K562 (cell line): ENCODE measurements at regions not wholly inside any gene's neighbourhood (a gene's known extent, or its start where the extent isn't known, plus 50 kb on each side); places are given as distances from the start of the nearest gene placed in this dataset.

ENCODE experiments used
- CHD2 ChIP-seq: IDR thresholded peaks from 2 replicates; pipeline ENCODE4 v1.6.1; 2011; ENCODE audit warnings: low read depth, low read length
- DEAF1 ChIP-seq: fragments of 450-650 bp; formaldehyde crosslinking; IDR thresholded peaks from 2 replicates; pipeline ENCODE4 v1.4.0; 2020; ENCODE audit warnings: mild to moderate bottlenecking, moderate library complexity
- EP400 ChIP-seq: fragments of 450-650 bp; IDR thresholded peaks from 2 replicates; pipeline ENCODE4 v1.6.1; 2017; ENCODE audit warnings: antibody characterized with exemption, mild to moderate bottlenecking, moderate library complexity
- FIP1L1 ChIP-seq: fragments of 200-400 bp; formaldehyde crosslinking; IDR thresholded peaks from 2 replicates; pipeline ENCODE4 v1.6.1; 2018; ENCODE audit warnings: mild to moderate bottlenecking, low read depth, low read length; ENCODE audit not compliant: poor library complexity, severe bottlenecking
- GABPB1 ChIP-seq: sonication (generic); formaldehyde crosslinking; IDR thresholded peaks from 2 replicates; pipeline ENCODE4 v1.8.0; 2022; ENCODE audit warnings: mild to moderate bottlenecking, missing genetic modification reagents
- GATAD2B ChIP-seq: fragments of 450-650 bp; IDR thresholded peaks from 2 replicates; pipeline ENCODE4 v1.6.1; 2017; ENCODE audit warnings: mild to moderate bottlenecking, borderline replicate concordance
- NKRF ChIP-seq: fragments of 450-650 bp; IDR thresholded peaks from 2 replicates; pipeline ENCODE4 v1.6.1; 2016; ENCODE audit warnings: borderline replicate concordance
- NONO ChIP-seq, 2 experiments: fragments of 200-400 bp in 1 of 2; fragments of 450-650 bp in 1 of 2; formaldehyde crosslinking in 1 of 2; IDR thresholded peaks; 2 replicates each; pipeline ENCODE4 v1.6.1; 2017; ENCODE audit warnings: low read depth in 2 of 2, mild to moderate bottlenecking in 2 of 2, moderate library complexity in 2 of 2, low read length in 1 of 2
- TCF7 ChIP-seq: sonication (generic); IDR thresholded peaks from 2 replicates; pipeline ENCODE4 v1.6.1; 2016; ENCODE audit warnings: antibody characterized with exemption, borderline replicate concordance
- ZNF75A ChIP-seq: fragments of 450-650 bp; formaldehyde crosslinking; IDR thresholded peaks from 2 replicates; pipeline ENCODE4 v1.4.0; 2020; ENCODE audit warnings: mild to moderate bottlenecking
- ZNF785 ChIP-seq: fragments of 250-450 bp; sonication (Bioruptor Pico); IDR thresholded peaks from 2 replicates; pipeline ENCODE4 v1.4.0; 2020; ENCODE audit warnings: mild to moderate bottlenecking
- TF ChIP-seq, protein P1 (sequence below): fragments of 150-350 bp; IDR thresholded peaks from 2 replicates; pipeline ENCODE4 v1.6.1; 2014; ENCODE audit warnings: low read depth, mild to moderate bottlenecking, low read length, borderline replicate concordance
- TF ChIP-seq, protein P2 (sequence below): fragments of 250-450 bp; sonication (Bioruptor Pico); IDR thresholded peaks from 2 replicates; pipeline ENCODE4 v1.5.1; 2021; ENCODE audit warnings: mild to moderate bottlenecking

GRCh38 chr5:91291628-91292569 is 91.2 kb downstream of the ARRDC3 start (continued):
- TF ChIP-seq NKRF (no peak), NONO (IDR thresholded peaks at IDR 0.05; ENCODE audit: low read depth in 2 of 2, low read length in 1 of 2) (no peak), FIP1L1 (no peak), ZNF785 (CRISPR knock-in tag) (no peak), GABPB1 (CRISPR knock-in tag) (no peak), CHD2 (no peak), TCF7 (no peak), DEAF1 (CRISPR knock-in tag) (0 out of 2 replicates have a peak, but pooled peaks have one; percentile 21), ZNF75A (CRISPR knock-in tag) (peak; percentile 81), EP400 (no peak), GATAD2B (no peak)
- TF ChIP-seq, protein P1, sequence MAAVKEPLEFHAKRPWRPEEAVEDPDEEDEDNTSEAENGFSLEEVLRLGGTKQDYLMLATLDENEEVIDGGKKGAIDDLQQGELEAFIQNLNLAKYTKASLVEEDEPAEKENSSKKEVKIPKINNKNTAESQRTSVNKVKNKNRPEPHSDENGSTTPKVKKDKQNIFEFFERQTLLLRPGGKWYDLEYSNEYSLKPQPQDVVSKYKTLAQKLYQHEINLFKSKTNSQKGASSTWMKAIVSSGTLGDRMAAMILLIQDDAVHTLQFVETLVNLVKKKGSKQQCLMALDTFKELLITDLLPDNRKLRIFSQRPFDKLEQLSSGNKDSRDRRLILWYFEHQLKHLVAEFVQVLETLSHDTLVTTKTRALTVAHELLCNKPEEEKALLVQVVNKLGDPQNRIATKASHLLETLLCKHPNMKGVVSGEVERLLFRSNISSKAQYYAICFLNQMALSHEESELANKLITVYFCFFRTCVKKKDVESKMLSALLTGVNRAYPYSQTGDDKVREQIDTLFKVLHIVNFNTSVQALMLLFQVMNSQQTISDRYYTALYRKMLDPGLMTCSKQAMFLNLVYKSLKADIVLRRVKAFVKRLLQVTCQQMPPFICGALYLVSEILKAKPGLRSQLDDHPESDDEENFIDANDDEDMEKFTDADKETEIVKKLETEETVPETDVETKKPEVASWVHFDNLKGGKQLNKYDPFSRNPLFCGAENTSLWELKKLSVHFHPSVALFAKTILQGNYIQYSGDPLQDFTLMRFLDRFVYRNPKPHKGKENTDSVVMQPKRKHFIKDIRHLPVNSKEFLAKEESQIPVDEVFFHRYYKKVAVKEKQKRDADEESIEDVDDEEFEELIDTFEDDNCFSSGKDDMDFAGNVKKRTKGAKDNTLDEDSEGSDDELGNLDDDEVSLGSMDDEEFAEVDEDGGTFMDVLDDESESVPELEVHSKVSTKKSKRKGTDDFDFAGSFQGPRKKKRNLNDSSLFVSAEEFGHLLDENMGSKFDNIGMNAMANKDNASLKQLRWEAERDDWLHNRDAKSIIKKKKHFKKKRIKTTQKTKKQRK: no peak
- TF ChIP-seq, protein P2, sequence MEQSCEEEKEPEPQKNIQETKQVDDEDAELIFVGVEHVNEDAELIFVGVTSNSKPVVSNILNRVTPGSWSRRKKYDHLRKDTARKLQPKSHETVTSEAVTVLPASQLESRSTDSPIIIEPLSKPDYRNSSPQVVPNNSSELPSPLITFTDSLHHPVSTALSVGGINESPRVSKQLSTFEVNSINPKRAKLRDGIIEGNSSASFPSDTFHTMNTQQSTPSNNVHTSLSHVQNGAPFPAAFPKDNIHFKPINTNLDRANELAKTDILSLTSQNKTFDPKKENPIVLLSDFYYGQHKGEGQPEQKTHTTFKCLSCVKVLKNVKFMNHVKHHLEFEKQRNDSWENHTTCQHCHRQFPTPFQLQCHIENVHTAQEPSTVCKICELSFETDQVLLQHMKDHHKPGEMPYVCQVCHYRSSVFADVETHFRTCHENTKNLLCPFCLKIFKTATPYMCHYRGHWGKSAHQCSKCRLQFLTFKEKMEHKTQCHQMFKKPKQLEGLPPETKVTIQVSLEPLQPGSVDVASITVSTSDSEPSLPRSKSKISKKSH (CRISPR knock-in tag): no peak
